ENCODE measurements at regions not wholly inside any gene's neighbourhood (a gene's known extent, or its start where the extent isn't known, plus 50 kb on each side); places are given as distances from the start of the nearest gene placed in this dataset.

DNA sequence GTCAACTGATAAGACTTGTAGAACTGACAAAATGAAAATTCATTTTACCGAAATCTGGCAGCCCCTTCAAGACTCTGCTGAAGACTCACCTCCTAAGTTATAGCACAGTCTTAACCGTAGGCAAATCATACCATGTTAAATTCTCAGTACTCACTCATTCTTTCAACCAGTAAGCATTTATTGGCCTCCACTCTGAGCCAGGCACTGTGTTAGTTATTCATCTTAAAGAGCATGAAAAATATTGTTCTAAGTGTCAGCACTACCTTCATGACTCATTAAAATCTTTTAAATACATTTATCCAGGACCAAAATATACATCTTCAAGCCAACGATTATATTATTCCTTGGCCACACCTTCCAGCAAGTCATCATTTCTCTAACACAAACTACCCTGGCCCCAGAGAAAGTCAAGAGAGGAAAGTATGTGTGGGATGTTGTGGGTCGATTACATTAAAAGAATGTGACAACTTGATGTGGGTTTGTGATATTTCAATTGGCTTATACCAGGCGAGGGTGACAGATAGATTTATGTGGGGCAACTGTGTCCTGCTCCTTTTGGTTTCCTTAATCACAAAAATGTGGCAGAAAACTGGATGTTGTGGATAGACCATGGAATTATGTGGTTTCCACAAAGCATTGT, 55.0 kb downstream of the TMEM30B start:
- DNase-seq: no peak

DNA sequence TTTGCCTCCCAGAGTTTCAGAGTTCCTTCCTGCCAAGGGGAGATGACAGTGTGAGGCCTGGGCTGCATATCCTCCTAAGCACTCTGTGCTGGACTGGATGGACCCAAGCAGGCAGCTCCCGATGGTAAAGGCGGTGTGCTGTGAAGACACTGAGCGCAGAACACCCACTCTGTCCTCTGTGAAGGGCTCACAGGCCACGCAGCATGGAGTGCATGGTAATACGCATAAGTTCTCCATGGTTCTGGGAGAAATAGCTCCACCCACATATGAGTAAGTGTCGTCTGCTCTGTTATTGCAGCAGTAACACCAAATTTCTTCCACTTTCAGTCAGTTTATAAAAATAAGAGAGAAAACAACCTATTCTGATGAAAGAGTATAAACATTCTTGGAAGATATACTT, 55.8 kb downstream of the TMEM30B start:
- DNase-seq: no peak

GRCh38 chr14:61223552-61223951, 57.6 kb downstream of the TMEM30B start:
- DNase-seq: no peak

DNA sequence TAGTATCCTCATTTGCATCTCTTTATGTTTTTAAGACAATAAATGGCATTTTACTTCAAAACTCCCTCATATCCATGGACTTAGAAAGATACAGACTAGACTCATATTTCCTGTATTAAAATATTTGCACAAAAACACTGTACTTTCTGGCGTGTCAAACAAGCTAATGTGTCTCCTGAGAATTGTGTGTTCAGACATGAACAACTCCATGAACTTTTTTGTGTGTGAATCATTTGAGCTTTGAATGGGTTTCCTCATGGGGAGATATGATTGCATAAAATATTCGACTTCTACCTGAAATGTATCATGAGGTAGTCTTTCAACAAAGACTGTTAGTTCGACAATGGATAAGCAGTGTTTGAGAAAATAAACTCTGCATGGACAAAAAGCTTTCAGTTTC, 58.8 kb downstream of the TMEM30B start:
- no peak for DNase-seq

DNA sequence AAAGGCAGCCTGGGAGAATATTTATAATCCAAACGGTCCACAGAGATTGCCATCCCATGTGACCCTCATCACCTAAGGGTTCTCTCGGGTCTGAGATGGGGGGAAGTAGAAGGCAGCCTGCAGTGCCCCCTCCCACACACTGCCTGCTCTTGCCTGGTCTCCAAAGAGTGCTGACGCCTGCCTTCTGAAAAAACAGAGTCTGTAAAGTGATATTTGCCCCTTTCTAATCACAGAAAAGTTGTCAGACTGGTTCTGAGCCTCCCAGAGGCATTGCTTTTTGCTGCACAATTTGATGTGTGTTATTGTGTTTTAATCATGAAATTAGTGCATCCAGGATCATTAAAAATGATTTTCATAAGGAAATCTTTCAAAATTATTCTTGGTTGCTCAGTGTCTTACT, 59.2 kb downstream of the TMEM30B start:
- DNase-seq: no peak

- no peak for DNase-seq
These were observed 61.5 kb downstream of the TMEM30B start for GRCh38 chr14:61219673-61220072.

DNA sequence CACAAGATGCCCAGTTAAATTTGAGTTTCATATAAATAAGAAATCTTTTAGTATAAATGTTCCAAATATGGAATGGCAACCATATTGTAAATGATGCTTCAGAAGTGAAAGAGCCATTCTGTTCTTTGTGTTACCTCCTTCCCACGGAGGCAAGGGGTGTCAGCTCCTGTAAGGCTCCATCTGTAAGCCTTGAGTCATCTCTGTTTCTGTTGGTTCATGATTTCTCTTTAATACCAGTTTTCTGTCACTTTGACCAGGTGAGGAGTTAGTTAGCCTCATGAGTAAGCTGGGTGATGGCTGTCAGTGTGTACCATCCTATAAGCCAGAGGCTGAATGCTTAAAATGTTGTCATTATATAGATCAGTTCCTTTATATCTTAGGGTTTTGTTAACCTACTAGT, 61.9 kb downstream of the TMEM30B start:
- DNase-seq: no peak

DNA sequence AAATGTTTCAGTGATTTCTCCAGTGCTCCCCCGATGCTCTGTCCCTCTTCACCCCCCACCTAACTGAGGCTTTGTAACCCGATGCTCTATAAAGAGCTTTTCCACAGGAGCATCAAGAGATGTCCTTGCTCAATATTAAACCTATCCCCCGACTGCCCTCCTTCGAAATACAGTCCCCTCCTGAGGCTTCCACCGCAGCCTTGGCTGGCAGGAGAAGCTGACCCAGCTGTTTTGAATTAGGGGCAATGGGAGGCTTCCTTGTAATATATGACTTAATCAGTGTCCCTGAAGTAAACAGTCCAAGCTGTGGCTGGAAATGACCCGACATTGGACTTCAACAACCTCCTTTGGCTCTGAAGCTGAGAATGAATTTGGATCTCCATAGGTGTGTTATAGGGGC, 62.4 kb downstream of the TMEM30B start:
- DNase-seq: no peak

DNA sequence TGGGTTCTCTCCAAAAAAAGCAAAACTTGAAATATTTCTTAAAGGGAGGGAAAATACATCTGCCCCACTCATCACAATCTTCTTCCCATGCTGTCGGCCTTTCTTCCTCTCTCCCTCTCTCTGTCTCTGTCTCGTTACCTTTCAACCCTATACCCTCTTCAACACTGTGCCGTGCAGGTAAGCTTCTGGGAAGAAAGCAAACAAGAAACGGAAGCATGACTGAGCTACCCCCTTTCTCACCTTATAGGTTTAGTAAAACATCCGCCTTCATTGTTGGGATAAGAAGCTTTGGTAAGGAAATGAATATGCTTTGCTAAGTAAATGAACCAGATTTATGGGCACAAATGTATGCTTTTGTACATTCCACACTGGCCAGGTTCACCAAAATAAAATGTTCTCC, 63.0 kb downstream of the TMEM30B start:
- DNase-seq: no peak

DNA sequence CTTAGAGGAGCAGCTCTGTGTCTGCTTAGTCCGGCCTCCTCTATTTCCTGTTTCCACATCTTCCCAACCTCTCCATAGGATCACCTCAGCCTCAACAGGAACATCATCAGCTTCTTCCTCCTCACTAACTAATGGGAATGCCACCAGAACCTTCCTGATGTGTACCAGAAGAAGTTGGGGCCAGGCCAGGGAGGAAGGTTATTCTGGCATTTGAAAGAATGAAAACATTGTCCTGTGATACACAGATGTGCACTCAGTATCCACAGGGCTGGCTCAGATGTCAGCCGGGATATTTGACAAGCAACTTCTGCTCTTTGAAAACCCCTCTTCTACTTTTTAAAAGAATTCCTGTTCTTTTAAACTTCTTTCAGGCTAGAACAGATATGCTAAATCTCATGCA, 63.6 kb downstream of the TMEM30B start:
- no peak for DNase-seq

DNA sequence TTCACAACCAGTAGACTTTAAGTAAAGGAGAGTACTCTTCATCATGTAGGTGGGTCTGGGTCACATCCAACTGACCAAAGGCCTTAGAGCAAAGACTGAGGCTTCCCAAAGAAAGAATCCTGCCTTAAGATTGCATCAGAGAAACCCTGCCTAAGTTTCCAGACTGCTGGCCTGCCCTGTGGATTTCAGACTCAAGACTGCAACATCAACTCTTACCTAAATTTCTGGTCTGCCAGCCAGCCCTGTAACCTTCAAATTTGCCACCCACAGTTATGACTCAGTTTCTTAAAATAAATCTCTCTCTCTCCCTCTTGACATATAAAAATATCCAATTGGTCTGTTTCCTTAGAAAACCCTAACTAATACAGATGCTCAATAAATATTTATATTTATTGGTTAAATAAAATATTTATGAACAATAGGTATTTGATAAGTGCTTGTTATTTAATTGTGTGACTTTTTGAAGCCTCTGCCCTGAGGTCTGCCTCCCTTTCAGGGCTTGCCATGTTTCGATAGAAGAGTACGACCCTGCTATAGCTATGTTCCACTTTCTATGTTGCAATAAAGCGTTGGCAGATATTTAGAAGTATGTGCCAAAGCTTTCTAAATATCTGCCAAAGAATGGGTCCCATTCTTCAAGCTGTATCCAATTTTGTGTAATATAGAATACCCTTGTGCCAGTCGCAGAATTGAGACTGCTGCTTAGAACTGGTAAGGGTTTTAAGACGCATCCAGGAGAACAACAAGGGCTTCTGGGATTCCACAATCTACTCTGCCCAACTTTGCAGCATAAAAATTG, 65.7 kb downstream of the TMEM30B start:
- no peak for DNase-seq

GRCh38 chr14:61213920-61214319, 67.2 kb downstream of the TMEM30B start:
- no peak for DNase-seq

GRCh38 chr14:61213191-61213621, 67.9 kb downstream of the TMEM30B start:
- DNase-seq: no peak

DNA sequence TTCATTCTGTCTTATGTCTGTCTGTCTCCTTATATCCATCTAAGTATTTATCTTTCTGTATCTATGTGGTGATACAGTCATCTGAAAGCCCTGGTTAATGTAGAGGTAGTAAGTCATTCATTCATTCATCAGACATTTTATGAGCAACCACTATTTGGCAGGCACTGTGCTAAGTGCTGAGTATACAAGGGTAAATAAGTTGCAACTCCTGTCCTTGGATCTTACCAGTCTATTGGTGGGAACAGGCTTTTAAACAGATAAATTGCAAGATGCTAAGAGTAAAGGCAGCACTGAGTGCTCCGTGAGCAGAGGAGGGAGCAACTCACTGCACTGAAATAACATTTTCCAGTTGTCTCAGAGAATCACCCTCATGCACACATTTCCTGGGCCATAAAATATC, 68.6 kb downstream of the TMEM30B start:
- DNase-seq: no peak

DNA sequence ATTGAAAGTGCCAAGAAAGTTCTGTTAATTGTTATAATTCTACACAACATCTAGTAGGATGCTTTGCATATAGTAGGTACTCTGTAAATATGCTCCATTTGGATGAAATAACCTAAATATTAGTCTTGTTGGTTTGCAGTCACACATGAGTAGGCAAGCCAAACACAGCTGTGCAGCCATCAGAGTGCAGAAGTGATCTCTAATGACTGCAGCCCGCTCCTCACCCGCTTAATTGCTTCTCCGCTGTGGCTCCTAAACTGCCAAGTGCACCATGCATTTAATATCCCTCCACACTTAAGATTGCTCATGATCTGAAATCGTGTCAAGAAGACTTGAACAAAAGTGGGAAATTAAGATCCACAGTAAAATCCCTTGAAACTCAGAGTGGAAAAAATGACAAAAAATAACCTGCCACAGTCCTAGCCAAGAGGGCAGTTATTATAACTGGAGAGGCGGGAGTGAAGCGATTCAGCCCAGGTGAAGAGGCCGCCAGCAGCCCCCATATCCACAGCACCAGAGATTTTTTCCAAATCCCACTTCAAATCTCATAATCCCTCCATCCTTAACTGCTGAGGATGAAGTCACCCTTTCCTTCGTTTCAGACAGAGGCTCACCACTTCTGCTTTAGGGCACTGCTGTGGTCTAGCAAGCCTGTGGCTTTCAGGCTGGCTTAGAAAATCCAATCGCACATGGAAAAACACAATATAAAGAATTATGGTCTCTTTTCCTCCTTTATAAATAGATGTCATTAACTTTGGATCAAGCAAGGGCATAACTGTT, 69.5 kb downstream of the TMEM30B start:
- DNase-seq: peak; percentile 89

- DNase-seq: no peak
These were observed 77.9 kb downstream of the TMEM30B start for GRCh38 chr14:61203081-61203753.

- DNase-seq: no peak
These were observed 79.0 kb downstream of the TMEM30B start for GRCh38 chr14:61202124-61202523.

DNA sequence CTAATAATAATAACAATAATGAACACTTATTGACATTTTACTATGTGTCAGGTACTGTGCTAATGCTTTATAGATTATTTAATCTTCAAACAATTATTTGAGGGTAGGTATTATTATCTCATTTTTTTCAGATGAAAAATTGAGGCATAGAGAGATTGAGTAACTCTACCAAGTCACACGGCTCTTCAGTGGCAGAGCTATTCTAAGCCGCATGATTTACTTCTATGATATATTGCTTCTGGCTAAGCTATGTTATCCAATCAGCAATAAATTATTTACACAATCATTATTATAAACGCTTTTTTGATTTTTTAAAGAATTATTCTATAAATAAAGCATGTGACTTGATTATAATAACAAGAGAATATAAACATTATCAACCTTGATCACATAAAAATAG, 80.0 kb downstream of the TMEM30B start:
- no peak for DNase-seq

DNA sequence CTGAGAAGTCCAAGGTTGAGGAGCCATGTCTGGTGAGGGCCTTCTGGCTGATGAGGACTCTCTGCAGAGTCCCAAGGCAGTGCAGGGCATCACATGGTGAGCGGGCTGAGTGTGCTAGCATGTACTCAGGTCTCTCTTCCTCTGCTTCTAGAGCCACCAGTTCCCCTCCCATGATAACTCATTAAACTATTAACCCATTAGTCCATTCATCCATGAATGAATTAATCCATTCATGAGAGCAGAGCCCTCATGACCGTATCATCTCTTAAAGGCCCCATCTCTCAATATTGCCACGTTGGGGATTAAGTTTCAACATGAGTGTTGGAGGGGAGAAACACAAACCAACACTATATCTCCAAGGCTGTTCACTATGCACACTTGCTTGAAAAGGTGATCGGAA, 83.7 kb downstream of the TMEM30B start:
- DNase-seq: no peak

DNA sequence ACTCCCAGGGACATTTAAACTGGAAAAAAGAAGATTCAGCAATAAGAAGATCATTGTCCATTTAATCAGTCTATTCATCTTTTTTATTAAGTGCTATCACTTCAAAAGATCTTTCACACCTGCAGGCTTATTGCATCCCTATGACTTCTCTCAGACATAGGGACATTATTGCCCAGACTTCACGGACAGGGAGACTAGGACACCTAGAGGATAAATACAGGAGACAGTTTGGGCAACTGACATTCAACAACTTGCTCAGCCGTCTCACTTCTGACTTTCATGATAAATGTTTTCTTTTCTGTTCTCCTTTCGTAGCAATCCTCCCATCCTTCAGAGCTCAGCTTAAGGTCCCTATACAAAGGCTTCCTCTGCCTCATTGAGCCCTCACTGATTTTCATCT, 84.3 kb downstream of the TMEM30B start:
- DNase-seq: no peak

DNA sequence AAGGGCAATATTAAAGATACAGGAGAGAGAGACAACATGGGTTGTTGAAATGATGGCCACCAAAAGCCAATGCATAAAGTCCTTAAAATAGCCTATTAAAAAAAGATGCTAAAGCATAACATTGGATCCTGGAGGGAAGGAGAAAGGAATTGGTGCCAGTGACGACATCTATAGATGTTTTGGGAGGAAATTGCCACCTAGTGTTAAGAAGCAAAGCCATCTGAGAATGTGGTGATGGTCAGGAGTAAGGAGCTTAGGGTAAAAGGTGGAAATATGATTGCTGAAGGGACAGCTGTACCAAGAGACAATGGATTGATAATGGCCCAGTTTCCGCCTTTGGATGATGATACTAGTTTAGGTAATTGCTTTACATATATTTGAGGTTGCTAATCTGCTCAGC, 85.1 kb downstream of the TMEM30B start:
- DNase-seq: no peak

GRCh38 chr14:61193476-61193875, 87.7 kb downstream of the TMEM30B start:
- DNase-seq: no peak

GRCh38 chr14:61192989-61193388, 88.1 kb downstream of the TMEM30B start:
- no peak for DNase-seq

All from NCI-H1694 treated with DMSO at 0.1 percent for 48 hours (cell line).